Iris pigment epithelial cell (primary cell): ENCODE measurements at regions not wholly inside any gene's neighbourhood (a gene's known extent, or its start where the extent isn't known, plus 50 kb on each side); places are given as distances from the start of the nearest gene placed in this dataset.
"Not testable (repeated sequence)": the region's sequence is repeated elsewhere in the genome, so short reads cannot be mapped to it uniquely, and the experiment has no call there.

Source experiments
- DNase-seq: peaks from one replicate; pipeline ENCODE4 v3.0.0-alpha.2; 2011; ENCODE audit warnings: low read depth

DNA sequence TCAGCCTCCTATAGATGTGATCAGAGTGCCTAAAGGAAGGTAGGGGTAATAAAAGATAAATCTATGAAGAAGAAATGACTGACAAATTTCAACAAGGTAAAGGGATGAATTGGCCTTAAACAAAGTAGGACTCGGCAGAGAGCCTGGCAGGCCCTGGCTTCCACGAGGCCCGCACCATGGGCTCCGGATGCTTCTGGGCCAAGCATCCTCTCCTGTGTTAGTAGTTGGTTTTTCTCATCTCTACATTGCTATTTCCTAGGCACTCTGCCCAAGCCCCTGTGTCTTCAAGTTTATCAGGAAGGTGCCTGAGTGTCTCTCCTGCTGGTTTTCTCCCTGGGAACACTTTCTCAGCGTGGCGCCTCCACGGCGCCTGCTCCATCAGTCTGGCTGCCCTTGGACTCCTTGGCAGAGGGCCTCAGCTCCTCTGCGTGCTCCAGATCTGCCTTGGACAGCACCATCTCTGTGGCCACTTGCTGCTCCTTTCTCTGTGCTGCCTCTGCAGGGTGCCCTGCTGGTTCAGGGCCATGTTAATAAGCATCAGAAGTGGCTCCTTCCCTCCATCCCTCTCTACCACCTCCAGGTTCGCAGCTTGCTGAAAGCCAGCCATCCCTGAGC lies 413.3 kb upstream of the DPP6 start:
- no peak for DNase-seq

DNA sequence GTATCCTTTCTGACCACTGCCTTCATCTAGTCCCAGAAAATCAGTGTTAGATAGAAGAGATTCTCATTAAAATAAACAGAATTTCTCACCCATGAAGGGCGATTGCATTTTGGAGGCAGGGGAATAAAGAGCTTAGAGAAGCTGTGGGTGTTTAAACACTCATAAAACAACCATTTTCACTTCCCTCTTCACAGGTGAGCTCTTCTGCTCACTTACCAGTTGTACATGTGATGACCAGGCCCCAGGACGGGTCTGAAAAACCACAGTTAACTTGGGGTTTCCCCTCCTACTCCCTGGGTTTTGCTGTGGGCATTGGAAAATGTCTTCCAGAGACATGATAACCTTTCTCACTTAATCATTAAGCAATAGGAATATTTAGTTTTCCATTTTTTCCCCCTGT lies 411.6 kb upstream of the DPP6 start:
- DNase-seq: no peak

DNA sequence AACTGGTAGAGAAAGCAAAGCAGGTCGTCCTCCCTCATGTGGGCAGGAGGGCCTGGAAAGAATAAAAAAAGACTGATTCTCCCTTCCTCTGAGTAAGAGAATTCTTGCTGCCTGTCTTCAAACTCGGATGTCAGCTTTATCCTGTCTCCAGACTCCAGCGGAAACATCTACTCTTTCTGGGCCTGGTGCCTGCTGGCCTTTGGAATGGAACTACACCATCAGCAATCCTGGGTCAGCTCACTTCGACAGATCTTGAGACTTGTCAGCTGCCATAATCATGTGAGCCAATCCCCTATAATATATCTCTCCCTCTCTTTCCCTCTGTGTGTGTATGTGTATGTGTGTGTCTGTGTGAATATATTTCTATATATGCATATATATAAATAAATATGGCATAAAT lies 411.0 kb upstream of the DPP6 start:
- DNase-seq: no peak

DNA sequence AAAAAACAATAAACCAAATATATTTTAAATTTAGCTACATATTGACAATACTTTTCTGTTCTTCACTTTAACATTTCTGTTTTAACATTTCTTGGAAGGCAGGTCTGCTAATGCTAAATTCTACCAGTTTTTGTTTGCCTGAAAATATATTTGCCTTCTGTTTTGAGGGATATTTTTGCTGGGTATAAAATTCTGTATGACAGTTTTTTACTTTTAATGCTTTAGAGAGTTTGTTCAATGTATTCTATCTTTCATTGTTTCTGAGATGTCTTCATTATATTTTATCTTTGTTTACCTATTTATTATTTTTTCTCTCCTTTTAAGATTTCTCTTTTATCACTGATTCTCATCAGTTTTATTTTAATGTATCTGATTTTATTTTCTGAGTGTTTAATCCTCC lies 409.2 kb upstream of the DPP6 start:
- no peak for DNase-seq

DNA sequence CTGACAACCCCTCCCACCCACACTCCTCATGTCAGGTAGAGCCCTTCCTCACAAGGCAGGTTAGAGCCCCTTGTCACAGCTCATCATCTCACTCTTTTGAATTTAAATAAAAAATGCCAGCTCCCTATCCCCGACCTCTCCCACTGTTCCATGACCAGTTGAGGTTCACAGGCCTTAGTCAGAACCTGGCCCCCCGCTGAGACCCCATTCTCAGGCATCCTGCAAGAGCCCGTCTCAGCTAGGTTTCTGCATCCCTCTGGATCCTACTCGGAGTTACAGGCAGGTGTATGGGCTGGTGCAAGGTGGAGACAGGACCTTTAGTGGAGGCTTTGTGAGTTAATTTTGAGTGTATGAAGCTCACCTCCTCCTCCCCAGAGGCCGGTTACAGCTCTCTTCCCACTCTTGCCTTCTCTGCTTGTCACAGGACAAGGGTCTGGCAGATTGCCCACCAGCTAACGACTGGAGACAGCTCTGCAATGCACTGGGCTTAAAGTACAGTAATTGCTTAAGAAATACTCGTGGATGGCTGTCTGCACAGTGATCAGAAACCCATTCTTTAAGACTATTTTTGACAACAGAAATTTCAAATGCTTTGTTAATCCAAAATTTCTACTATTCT lies 394.9 kb upstream of the DPP6 start:
- no peak for DNase-seq

DNA sequence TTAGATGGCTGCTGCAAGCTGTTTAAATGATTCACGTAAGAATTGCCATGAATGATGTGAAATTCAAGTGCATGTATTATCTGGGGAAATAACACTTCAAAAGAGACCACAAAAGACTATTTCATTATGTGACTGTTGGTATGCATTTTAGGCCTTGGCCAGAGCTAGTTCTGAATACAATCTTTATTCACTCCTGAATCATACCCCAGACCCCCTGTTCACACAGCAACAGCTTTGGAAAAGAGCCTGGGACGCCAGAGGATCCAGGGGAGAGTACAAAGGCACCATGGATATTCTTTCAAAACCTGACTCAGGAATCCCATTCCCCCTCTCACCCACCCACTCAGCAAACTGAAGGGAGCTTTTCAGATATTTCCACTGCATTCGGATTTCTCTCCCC lies 377.1 kb upstream of the DPP6 start:
- no peak for DNase-seq

DNA sequence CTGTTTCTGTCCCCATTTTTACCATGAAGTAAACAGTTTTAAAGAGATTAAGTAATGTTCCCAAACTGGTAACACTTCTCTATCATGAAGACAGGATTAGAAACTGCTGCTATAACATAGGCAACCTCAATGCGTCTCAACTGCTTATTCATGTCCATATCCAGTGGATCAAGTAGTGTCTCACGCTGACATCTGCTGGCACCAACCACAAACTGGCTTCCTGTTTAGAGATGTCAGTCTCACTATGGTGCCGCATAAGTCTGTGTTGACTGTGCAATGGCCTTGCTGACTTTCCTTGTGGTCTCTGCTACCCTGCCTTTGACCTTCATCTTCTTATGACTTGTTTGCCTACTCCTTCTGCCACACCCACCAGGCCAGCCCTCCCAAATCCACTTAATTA lies 369.6 kb upstream of the DPP6 start:
- DNase-seq: no peak

DNA sequence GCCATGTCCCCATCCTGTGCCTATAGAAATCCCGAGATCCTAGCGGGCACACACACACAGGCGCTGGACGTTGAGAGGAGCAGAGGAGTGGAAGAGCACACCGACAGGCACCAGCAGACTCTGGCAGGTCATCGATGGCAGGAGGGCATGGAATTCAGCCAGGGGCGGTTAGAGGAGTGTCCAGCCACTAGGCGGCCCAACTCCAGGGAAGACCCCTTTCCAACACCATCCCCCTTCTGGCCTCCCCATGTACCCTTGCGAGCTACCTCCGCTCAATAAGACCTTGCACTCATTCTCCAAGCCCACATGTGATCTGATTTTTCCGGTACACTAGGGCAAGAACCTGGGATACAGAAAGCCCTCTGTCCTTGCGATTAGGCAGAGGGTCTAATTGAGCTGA lies 356.0 kb upstream of the DPP6 start:
- DNase-seq: no peak

DNA sequence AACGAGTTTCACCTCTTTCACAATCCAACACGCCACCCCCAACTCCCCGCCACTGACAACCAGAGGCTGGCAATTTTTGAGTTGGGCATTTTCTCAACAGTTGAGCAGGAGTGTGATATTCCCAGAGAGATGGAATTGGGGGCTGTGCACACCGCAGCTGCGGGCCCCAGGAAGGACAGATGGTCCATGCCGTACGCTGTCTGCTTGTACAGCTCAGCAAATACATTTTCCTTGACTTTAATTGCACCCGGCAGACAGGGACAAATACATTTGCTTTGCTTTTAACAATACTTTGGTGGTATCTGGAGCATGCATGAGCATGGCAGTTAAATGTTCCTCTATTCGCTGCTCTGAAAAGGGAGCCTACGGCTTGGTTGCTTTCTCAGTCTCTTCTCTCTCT lies 354.2 kb upstream of the DPP6 start:
- DNase-seq: no peak

DNA sequence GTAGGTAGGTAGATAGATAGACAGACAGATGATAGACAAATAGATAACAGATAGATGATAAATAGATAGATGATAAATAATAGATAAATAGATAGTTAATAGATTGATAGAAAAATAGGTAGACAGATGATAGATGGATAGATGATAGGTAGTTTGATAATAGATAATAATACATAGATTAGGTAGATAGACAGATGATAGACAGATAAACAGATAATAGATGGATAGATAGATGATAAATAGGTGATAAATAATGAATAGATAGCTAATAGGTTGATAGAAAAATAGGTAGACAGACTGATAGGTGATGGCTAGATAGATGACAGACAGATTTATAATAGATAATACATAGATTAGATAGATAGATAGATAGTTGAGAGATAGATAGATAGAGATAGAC lies 350.5 kb upstream of the DPP6 start:
- DNase-seq: no peak

DNA sequence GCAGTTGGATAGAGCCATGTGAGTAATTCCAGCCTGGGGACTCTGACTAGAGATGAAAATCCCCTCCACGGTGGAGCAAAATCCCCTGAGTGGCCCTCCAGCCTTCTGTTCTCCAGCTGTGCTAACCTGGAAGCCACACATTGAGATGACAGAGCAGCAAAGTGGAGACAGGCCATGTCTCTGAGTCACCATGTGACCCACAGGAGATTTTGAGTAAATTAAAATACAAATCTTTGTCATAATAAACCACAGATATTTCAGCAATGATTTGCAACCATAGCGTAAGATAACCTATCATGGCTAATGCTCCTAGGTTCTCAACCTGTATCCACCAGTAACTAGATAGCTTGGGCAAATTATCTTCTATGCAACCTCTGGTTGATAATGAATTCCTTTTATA lies 328.3 kb upstream of the DPP6 start:
- not testable (repeated sequence) for DNase-seq

DNA sequence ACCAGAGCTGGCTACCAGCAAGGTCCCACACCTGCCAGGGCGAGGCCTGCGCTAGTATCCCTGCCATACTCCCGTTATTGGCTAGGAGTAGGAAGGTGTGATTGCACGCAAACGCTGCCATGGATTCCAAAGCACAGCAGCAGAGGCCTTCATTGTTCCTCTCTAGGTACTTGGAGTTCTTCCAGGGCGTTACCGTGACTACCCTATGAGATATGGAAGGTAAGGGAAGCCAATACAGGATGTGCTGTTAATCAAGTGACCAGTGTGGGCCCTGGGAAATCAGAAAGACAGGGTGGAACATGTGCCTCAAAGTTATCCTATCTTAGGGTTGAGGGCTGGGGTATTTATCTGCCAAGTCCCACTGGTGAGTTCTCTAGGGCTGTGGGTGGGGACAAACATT lies 320.7 kb upstream of the DPP6 start:
- DNase-seq: not testable (repeated sequence)

DNA sequence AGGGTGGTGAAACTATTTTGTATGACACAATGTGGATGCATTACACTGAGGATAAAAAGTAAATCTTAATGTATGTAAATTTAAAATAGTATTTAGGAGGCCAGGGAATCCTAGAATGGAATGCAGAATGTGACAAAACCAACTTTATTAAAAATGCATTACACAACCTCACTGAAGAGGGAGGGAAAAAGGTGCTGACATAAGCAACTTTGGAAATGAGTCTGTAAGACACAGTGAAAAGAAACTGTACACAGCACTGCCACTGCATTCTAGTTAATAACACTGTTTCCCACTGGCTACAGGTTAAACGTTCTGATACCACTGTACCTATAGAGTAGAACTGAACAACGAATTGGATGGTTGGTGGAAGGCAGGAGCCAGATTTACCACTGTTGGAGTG lies 308.8 kb upstream of the DPP6 start:
- DNase-seq: not testable (repeated sequence)

DNA sequence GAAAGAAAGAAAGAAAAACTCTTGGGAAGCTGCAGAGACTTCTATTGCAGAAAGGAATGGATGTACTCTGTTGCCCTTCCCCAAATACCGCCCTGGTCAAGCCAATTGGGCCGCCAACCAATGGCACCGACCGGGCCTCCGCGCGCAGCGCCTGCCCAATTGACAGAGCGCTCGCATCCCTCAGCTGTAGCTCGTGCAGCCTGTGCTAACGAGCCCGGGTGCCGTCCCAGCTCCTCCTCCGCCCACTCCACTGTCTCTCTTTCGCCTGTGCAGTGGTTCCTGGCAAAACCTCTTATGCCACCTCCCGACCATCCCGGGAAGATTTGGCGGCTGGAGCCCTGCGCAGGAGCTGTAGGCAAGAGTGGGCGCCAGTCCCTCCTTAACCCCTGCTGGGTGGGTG lies 304.2 kb upstream of the DPP6 start:
- DNase-seq: not testable (repeated sequence)

DNA sequence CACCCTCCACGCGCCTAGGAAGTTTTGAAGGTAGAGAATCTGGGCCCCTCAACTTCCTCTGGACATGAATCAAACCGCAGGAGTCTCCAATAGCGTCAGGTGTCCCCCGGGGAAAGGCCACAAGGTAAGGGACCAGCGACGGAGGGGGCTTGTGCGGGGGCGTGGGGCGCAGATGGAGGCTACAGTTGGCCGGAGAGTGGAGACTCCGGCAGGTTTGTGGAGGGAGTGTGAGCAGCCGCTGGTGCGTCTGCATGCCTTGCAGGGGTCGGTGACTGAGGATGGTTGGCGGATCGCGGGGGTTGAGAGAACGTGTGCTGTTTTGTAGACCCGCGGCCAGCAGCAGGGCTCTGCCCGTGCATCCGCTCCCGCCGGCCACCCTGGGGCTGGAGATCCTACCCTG lies 303.3 kb upstream of the DPP6 start:
- DNase-seq: not testable (repeated sequence)

DNA sequence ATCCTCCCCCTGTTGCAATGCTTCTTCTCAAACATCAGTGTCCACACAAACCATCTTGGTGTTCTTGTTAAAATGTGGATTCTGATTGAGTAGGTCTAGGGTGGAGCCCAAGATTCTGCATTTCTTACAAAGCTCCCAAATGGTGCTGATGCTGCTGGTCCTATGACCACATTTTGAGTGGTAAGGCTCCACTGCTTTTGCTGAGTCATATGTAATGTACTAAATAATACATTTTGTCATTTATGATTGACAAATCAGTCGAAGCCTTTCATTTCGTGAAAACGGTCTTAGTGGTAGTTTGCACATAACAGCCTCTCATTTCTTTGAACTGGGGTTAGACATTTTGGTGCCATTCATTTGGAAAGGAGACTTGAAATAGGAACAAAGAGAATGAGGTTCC lies 286.3 kb upstream of the DPP6 start:
- not testable (repeated sequence) for DNase-seq

DNA sequence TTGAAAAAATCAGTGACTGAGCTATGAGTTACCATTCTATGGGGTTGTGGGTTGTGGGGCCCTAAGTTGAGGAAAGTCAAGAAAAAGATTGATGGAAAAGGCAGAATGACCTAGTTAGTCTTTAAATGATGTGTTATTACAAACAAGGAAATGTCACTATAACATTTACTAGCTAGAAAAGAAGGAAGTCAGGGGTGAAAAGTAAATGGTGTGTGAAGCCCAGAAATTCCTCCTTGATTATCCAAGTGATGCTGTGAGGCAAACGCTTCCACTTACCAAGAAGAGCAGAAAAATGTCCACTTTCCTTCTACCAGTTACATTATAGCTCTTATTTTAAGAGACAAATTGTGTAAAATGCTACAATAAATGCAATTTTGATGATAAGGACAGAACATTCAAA lies 285.3 kb upstream of the DPP6 start:
- DNase-seq: not testable (repeated sequence)

DNA sequence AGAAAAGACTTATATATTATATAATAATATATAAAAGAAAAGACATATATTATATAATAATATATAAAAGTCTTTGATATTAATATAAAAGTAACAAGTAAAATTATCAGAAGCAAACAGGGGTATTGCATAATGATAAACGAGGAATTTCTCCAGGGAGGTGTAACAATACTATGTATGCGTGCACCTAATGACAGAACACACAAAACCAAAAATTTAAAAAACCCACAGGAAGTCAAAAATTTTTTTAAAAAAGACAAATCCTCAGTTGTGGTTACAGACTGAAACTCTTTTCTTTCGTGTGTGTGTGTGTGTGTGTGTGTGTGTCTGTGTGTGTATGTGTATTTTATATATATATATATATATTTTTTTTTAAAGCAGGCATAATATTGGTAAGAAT lies 279.2 kb upstream of the DPP6 start:
- DNase-seq: no peak

DNA sequence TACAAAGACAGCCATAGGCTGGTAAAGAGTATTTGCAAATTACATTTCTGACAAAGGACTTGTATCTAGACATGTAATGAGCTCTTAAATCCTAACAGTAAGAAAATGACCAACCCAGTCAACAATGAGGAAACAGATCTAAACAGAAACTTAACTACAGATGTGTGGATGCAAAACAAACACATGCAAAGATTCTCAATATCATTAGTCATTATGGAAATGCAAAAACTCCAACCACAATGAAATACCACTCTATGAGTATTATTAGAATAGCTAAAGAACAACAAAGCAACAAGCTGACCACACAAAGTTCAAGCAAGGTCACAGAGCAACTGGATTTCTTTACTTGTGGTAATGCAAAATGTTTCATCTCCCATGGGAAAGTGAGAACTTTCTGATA lies 275.3 kb upstream of the DPP6 start:
- not testable (repeated sequence) for DNase-seq

DNA sequence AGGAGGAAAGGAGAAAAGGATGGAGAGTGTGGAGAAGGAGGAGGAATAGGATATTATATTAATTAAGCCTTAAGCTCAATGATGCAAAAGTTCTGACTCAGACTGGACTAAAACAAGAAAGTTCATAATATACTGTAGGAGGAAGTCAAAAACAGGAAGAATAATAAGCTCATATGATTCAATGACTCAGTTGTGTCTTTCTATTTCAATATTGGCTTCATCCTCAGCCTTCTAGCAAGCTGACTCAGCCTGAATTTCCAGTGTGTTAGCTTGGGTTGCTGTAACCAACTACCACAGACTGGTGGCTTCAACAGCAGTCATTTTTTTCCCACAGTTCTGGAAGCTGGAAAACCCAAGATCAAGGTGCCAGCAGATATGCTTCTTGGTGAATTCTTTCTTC lies 254.8 kb upstream of the DPP6 start:
- not testable (repeated sequence) for DNase-seq

DNA sequence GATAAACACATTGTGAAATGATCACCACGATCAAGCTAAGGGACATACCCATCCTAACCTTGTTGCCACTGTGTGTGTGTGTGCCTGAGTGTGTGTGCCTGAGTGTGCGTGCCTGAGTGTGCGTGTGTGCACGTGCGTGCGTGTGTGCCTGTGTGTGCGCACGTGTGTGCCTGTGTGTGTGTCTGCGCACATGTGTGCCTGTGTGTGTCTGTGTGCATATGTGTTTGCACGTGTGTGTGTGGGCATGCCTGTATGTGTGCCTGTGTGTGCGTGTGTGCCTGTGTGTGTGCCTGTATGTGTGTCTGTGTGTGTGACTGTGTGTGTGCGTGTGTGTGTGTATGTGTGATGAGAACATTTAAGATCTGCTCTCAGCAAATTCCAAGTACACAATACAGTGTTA lies 244.1 kb upstream of the DPP6 start:
- no peak for DNase-seq

DNA sequence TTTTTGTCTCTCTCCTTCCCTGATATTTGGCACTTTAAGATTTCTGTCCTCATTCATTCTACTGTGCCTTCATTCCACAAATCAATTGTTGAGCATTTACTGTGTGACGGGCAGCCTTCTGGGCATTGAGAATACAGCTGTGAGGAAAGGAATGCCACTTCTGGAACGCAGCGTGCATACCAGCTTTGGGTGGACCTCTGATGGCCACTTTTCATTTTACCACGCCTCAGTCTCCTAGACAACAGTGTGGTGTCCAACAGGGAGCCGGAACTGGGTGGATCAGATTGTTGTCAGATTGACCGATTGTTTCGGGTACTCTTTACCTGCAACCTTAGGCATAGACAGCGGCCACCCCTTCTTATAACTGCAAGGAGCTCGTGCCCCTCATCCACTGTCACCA lies 222.7 kb upstream of the DPP6 start:
- no peak for DNase-seq

DNA sequence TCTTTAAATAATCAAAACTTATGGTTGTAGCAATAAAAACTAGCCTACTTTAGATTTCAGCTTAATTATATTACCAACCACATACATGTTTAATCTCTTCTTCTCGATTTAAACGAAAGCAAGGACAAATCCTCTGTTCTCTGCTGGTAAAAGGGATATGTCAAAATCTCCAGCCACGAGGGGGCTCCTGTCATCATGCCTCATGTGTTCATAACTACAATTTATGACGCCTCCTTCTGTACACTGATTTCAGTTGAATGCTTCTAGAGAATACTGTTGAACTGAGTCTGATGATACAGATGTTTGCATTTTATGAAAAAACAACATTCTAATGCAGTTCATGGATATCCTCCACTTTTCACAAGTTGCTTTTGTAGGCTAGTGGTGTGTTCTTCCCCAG lies 220.0 kb upstream of the DPP6 start:
- no peak for DNase-seq

DNA sequence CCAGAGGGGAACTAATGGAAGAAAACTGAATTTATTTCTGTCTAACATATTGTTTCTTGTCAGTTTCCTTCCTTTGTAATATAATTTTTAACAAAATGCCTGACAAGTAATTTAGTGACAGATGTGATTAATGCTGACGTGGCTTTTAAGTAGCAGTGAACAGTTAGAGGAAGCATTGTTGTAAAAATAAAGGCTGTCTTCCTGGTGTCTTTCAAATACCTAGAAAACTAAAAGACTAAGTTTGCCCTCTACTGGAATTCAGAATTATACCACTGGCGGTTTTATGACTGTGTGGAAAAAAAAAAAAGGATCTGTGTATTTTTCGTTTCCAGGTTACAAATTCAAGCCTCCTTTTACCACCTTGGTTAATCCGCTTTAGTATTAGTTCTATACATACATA lies 217.1 kb upstream of the DPP6 start:
- no peak for DNase-seq
